ENCODE measurements at regions not wholly inside any gene's neighbourhood (a gene's known extent, or its start where the extent isn't known, plus 50 kb on each side); places are given as distances from the start of the nearest gene placed in this dataset.
A peak's percentile ranks its signal among the peaks of the same experiment; 100 is the strongest.
"Not testable (repeated sequence)": the region's sequence is repeated elsewhere in the genome, so short reads cannot be mapped to it uniquely, and the experiment has no call there.

- DNase-seq (ENCODE audit: low read depth) = peak; percentile 72
Measured at GRCh38 chr7:149714081-149714909, 59.1 kb downstream of the ZNF467 start.

GRCh38 chr7:149713731-149714068 is 59.7 kb downstream of the ZNF467 start:
- no peak for DNase-seq (ENCODE audit: low read depth)

GRCh38 chr7:149713061-149713730 is 60.2 kb downstream of the ZNF467 start:
- no peak for DNase-seq (ENCODE audit: low read depth)

GRCh38 chr7:149708026-149708425 is 65.4 kb downstream of the ZNF467 start:
- no peak for DNase-seq (ENCODE audit: low read depth)

GRCh38 chr7:149707448-149707886 is 65.9 kb downstream of the ZNF467 start:
- DNase-seq (ENCODE audit: low read depth) = no peak

- DNase-seq (ENCODE audit: low read depth) = no peak
Measured at GRCh38 chr7:149706398-149706797, 67.0 kb downstream of the ZNF467 start.

GRCh38 chr7:149704507-149704906 is 68.9 kb downstream of the ZNF467 start:
- DNase-seq (ENCODE audit: low read depth) = no peak

GRCh38 chr7:149703044-149703650 is 70.2 kb downstream of the ZNF467 start:
- no peak for DNase-seq (ENCODE audit: low read depth)

GRCh38 chr7:149701495-149702240 is 71.7 kb downstream of the ZNF467 start:
- no peak for DNase-seq (ENCODE audit: low read depth)

- DNase-seq (ENCODE audit: low read depth) = not testable (repeated sequence)
Measured at GRCh38 chr7:149697767-149698166, 75.6 kb downstream of the ZNF467 start.

- no peak for DNase-seq (ENCODE audit: low read depth)
Measured at GRCh38 chr7:149696280-149696679, 77.1 kb downstream of the ZNF467 start.

- no peak for DNase-seq (ENCODE audit: low read depth)
Measured at GRCh38 chr7:149692557-149692982, 80.8 kb downstream of the ZNF467 start.

- no peak for DNase-seq (ENCODE audit: low read depth)
Measured at GRCh38 chr7:149692056-149692455, 81.3 kb downstream of the ZNF467 start.

- DNase-seq (ENCODE audit: low read depth) = peak; percentile 66
Measured at GRCh38 chr7:149690688-149691446, 82.5 kb downstream of the ZNF467 start.

GRCh38 chr7:149689291-149689721 is 84.1 kb downstream of the ZNF467 start:
- no peak for DNase-seq (ENCODE audit: low read depth)

- no peak for DNase-seq (ENCODE audit: low read depth)
Measured at GRCh38 chr7:149688836-149689235, 84.6 kb downstream of the ZNF467 start.

- DNase-seq (ENCODE audit: low read depth) = not testable (repeated sequence)
Measured at GRCh38 chr7:149687820-149688219, 85.6 kb downstream of the ZNF467 start.

GRCh38 chr7:149686449-149686848 is 86.9 kb downstream of the ZNF467 start:
- DNase-seq (ENCODE audit: low read depth) = no peak

GRCh38 chr7:149686011-149686410 is 87.4 kb downstream of the ZNF467 start:
- DNase-seq (ENCODE audit: low read depth) = peak; percentile 47

- DNase-seq (ENCODE audit: low read depth) = no peak
Measured at GRCh38 chr7:149685455-149685854, 87.9 kb downstream of the ZNF467 start.

- DNase-seq (ENCODE audit: low read depth) = no peak
Measured at GRCh38 chr7:149683898-149684297, 89.5 kb downstream of the ZNF467 start.
